Smooth muscle cell (in vitro differentiated cells): ENCODE measurements at regions not wholly inside any gene's neighbourhood (a gene's known extent, or its start where the extent isn't known, plus 50 kb on each side); places are given as distances from the start of the nearest gene placed in this dataset.
"Not testable (repeated sequence)": the region's sequence is repeated elsewhere in the genome, so short reads cannot be mapped to it uniquely, and the experiment has no call there.

Experiments
- DNase-seq: peaks from one replicate; lab custom pipeline; 2025; ENCODE audit not compliant: unreplicated experiment; lab: John Stamatoyannopoulos, UW
- H2AFZ ChIP-seq: fragments of 200-600 bp; sonication (generic); 2 replicates; pipeline ENCODE4 v1.6.0; 2016; ENCODE audit warnings: antibody characterized with exemption, low read depth, mild to moderate bottlenecking
- H3F3A ChIP-seq: fragments of 200-600 bp; sonication (generic); 2 replicates; pipeline ENCODE4 v1.6.0; 2017; ENCODE audit warnings: antibody characterized with exemption, low read depth
- H3K27ac ChIP-seq: fragments of 200-600 bp; sonication (generic); 2 replicates; pipeline ENCODE4 v1.5.1; 2016; ENCODE audit warnings: low read depth, mild to moderate bottlenecking
- H3K27me3 ChIP-seq: fragments of 200-600 bp; sonication (generic); 2 replicates; pipeline ENCODE4 v1.6.1; 2016; ENCODE audit warnings: low read depth, mild to moderate bottlenecking
- H3K36me3 ChIP-seq: fragments of 200-600 bp; sonication (generic); 2 replicates; pipeline ENCODE4 v1.5.1; 2016; ENCODE audit warnings: low read depth
- H3K4me1 ChIP-seq: fragments of 200-600 bp; sonication (generic); 2 replicates; pipeline ENCODE4 v1.5.1; 2016; ENCODE audit warnings: low read depth
- H3K4me2 ChIP-seq: fragments of 200-600 bp; sonication (generic); 2 replicates; pipeline ENCODE4 v1.6.0; 2016; ENCODE audit warnings: mild to moderate bottlenecking
- H3K4me3 ChIP-seq: fragments of 200-600 bp; sonication (generic); 2 replicates; pipeline ENCODE4 v1.5.1; 2016; ENCODE audit warnings: mild to moderate bottlenecking
- H3K79me2 ChIP-seq: fragments of 200-600 bp; sonication (generic); 2 replicates; pipeline ENCODE4 v1.6.0; 2016; ENCODE audit warnings: low read depth, mild to moderate bottlenecking
- H3K9ac ChIP-seq: fragments of 200-600 bp; sonication (generic); 2 replicates; pipeline ENCODE4 v1.6.0; 2016; ENCODE audit warnings: low read depth
- H3K9me3 ChIP-seq: fragments of 200-600 bp; sonication (generic); replicated peaks from 2 replicates; pipeline ENCODE4 v1.5.1; 2016; ENCODE audit warnings: low read depth
- H4K20me1 ChIP-seq: fragments of 200-600 bp; sonication (generic); 2 replicates; pipeline ENCODE4 v1.6.0; 2016; ENCODE audit warnings: low read depth
- CTCF ChIP-seq: fragments of 200-600 bp; sonication (generic); IDR thresholded peaks from 2 replicates; pipeline ENCODE4 v1.5.1; 2017; ENCODE audit warnings: borderline replicate concordance, mild to moderate bottlenecking, antibody characterized with exemption; ENCODE audit not compliant: insufficient read depth, poor library complexity, severe bottlenecking
- WGBS: methylation state at CpG from one replicate; pipeline ENCODE4 v1.1.7; 2016; ENCODE audit warnings: low lambda C conversion rate; 5-methylcytosine and 5-hydroxymethylcytosine counted together

- no peaks in the 10 kb centered on the region for H3F3A ChIP-seq
- DNase-seq: no peak
- no peak overlapping the region for H3K9ac ChIP-seq
- H3K4me2 ChIP-seq: no peak overlapping the region
- no peaks in the 10 kb centered on the region for H3K4me1 ChIP-seq
- 72% methylated on average over 4 of the region's 4 CpGs for WGBS
- H2AFZ ChIP-seq: no peak overlapping the region
- H3K27me3 ChIP-seq: no peaks in the 10 kb centered on the region
- H3K79me2 ChIP-seq: no peaks in the 10 kb centered on the region
- no peaks in the 10 kb centered on the region for H3K9me3 ChIP-seq
- no peaks in the 10 kb centered on the region for H4K20me1 ChIP-seq
- no peak overlapping the region for H3K27ac ChIP-seq
- H3K4me3 ChIP-seq: no peak overlapping the region
- H3K36me3 ChIP-seq: no peaks in the 10 kb centered on the region
- no peak for TF ChIP-seq CTCF
These were observed 61.5 kb upstream of the FOXE1 start for GRCh38 chr9:97791542-97791941.

- Histone ChIP-seq H3K79me2 (no peaks in the 10 kb centered on the region), H3K27ac (no peak overlapping the region), H3K27me3 (no peaks in the 10 kb centered on the region), H3K4me3 (no peak overlapping the region), H3K36me3 (no peaks in the 10 kb centered on the region), H3K4me1 (no peaks in the 10 kb centered on the region), H3K9ac (no peak overlapping the region), H3K9me3 (no peaks in the 10 kb centered on the region), H4K20me1 (no peaks in the 10 kb centered on the region), H3K4me2 (no peak overlapping the region), H2AFZ (no peak overlapping the region), H3F3A (no peaks in the 10 kb centered on the region)
- 87% methylated on average over 1 of the region's 1 CpG for WGBS
- TF ChIP-seq CTCF: no peak
- DNase-seq: no peak
These were observed 60.0 kb upstream of the FOXE1 start for GRCh38 chr9:97793067-97793466.

GRCh38 chr9:97794666-97795065, 58.4 kb upstream of the FOXE1 start:
- Histone ChIP-seq H2AFZ (no peak overlapping the region), H3K9me3 (no peaks in the 10 kb centered on the region), H4K20me1 (no peaks in the 10 kb centered on the region), H3K4me1 (no peaks in the 10 kb centered on the region), H3K27ac (no peak overlapping the region), H3K4me2 (no peak overlapping the region), H3K4me3 (no peak overlapping the region), H3F3A (no peaks in the 10 kb centered on the region), H3K36me3 (no peaks in the 10 kb centered on the region), H3K27me3 (no peaks in the 10 kb centered on the region), H3K79me2 (no peaks in the 10 kb centered on the region), H3K9ac (no peak overlapping the region)
- DNase-seq: no peak
- no peak for TF ChIP-seq CTCF
- 76% methylated on average over 1 of the region's 1 CpG for WGBS

- H3K79me2 ChIP-seq, DNase-seq, H3K27me3 ChIP-seq, H3K36me3 ChIP-seq, H3K27ac ChIP-seq, H2AFZ ChIP-seq, H3K9me3 ChIP-seq, H3K4me3 ChIP-seq, H3K4me1 ChIP-seq, H3K4me2 ChIP-seq, H3F3A ChIP-seq, H4K20me1 ChIP-seq, H3K9ac ChIP-seq: not testable (repeated sequence)
- WGBS: 99% methylated on average over 10 of the region's 30 CpGs
These were observed 56.9 kb upstream of the FOXE1 start for GRCh38 chr9:97796176-97796575.
